CD4-positive, alpha-beta T cell treated with Interleukin-10 for 1 hour (primary cell): ENCODE measurements at regions not wholly inside any gene's neighbourhood (a gene's known extent, or its start where the extent isn't known, plus 50 kb on each side); places are given as distances from the start of the nearest gene placed in this dataset.

ENCODE experiments used
- DNase-seq: peaks from one replicate; pipeline ENCODE4 v3.0.0-alpha.2; 2020

DNA sequence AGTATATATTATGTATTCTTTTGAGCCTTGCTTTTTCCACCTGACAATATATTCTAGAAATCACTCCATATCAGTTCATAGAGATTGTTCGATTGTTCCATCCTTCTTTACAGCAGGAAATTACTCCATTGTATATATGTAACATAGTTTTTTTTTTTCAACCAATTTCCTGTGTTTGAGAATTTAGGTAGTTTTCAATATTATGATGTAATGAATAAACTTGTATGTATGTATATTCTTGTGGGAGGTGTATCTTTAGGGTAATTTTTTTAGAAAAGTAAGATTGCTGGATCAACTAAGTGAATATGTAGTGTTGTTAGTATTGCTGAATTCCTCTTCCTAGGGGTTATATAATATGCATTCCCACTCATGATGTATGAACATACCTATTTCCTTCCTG, 165.9 kb upstream of the PITX1 start:
- no peak for DNase-seq

GRCh38 chr5:135196483-135196882, 162.5 kb upstream of the PITX1 start:
- no peak for DNase-seq

DNA sequence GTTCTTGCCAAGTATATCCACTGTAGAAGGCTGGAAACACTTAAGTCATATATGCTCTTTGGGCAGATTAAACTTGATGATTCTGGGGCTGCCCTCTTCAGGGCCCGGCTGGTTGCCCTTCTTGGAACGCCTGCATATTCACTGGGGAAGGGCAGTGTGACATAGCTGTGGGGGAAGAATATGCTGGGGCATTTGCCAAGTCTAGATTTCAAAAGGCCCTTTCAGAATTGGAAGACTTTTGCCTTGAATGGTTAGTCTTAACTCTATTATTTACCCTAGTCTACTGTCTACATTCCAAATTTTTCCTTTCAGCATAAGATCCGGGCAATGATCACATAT, 161.2 kb upstream of the PITX1 start:
- DNase-seq: no peak

- no peak for DNase-seq
Measured at GRCh38 chr5:135194573-135195269, 160.7 kb upstream of the PITX1 start.

- no peak for DNase-seq
Measured at GRCh38 chr5:135194126-135194488, 160.1 kb upstream of the PITX1 start.

- DNase-seq: no peak
Measured at GRCh38 chr5:135193213-135194125, 159.4 kb upstream of the PITX1 start.

GRCh38 chr5:135192351-135192750, 158.3 kb upstream of the PITX1 start:
- no peak for DNase-seq

GRCh38 chr5:135191084-135191826, 157.2 kb upstream of the PITX1 start:
- DNase-seq: peak; percentile 61

DNA sequence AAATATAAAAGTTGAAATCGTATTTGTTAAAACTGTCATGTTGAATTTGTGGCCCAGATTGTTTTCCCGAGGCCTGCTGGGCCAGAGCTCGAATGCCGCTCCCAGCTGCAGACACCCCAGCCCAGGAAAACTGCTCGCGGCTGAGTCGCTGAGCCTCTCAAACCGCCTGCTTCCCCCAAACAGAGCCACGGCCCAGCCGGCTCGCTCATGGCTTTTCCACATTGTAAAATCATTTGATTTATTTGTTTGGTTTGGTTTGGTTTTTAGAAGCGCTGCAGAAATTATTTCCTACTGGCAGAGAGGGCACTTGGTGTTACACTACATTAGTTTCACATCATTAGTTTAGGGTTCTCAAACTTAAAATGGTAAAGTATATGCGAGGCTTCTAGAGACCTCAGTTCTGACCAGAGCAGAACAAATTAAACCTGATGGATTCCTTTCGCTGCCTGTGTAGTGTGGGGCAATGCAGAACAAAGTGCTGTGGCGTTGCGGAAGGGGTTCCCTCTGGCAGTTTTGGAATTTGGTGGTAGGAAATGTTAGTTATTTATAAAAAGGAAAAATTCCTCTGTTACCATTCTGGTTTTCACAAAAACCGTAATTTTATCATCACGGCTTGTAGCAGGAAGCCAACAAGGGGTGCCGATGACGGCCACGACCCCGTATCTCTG, 156.5 kb upstream of the PITX1 start:
- no peak for DNase-seq

DNA sequence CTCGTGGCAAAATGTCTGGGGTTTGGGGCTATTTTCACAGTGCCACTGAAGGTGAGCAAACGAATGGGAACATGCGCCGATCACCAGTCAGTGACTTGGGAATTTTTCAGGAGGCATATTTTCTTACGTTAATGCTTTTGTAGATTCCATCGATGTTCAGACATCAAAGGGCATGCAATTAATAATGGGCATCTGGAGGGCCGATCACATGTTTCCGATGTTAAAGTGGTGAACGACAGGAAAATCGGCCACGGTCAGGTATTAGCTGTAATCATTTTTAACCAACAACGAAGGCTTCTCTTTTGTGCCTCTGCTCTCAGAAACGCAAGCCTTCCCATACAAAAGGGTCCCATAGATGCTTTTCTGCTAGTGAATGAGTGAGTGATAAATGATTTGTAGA, 155.0 kb upstream of the PITX1 start:
- no peak for DNase-seq

DNA sequence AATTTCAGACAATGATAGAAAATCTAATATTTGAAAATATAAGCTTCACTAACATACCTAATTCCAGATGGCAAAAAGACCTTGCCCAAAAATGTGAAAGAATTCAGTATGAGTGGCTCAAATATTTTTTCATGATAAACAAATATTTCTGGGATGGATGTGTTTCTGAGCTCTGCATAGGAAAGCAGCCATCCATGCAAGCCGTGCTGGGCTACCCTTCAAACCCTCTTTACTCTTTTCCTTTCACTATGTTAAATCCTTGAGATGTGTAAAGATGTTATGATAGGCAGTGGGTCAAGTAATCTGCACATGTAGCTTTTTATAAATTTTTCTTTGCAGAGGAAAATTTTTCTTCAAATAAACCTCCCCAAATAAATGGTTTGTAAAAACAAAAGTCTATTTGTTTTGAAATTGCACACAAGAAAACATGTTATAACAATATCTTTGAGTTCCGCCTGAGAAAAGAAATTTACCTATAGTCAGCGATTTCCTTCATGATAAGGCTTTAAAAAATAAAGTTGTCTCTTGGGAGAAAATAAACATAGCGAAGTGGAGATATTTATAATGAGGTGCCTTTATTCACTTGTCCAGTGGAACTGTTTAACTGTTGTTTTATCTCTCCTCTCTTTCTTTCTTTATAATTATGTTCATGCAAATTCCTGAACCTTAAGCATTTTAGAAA, 154.3 kb upstream of the PITX1 start:
- DNase-seq: no peak

DNA sequence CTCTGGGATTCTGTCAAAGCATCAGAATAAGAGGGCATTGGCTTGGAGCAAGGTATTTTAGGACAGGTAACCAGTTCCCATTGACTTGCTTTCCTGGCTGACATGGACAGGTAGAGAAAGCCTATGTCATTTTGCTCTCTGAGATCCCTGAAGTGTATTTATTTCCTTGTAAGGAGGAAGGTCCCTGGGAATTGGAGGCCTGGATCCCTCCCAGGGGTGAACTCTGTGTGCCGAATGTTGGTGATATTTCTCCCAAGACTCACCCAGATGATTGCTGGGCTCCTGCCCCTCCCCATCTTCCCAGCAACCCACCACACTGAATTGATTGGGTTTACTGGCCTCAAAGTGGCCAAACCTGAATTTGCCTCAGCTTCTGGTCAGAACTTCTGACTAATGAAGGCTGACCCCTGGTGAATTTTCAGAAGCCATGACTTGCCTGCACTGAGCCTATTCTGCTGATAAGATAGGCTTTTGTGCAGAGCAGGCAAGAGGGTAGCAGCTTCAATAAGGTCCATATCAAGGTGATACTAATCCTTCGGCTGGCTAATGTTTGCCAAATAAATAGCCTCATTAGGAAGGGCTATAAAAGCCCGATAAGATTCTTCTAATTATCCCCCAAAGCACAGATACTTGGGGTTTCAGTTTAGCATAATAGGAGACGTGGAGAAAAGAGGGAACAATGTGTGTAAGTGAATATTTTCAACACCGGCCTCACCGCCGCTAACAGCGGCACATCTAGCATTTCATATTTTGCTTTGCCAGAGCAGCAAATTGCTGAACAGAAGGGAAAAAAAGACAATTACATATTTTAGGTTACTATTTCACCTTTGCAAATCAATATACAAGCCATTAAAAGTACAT, 152.9 kb upstream of the PITX1 start:
- DNase-seq: no peak

DNA sequence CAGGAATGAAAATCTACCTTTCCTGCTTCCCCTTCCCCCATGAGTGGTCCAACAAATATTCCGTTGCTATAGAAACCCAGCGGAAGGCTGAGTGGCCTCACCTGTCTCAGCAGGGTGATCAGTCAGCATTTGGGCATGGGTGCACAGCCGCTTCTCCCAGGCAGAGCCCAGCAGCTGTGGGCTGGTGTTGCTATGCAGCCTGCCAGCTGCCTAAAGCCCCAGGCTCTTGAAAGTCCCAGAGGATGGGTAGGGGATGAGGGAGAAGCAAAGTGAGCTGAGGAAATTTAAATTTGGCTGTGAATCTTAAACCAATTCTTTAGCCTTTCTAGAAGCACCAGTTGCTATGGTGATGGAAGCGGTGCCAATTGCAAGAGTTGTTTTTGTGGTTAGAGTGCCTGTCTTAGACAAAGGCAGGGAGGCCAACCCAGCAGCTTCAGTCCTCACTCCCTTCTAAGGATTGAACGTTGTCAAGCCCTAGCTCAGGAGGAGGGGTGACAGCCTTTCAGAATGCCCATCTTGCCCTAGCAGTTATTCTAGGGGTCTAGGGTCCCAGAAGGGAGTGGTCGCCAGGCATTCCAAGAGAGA, 151.5 kb upstream of the PITX1 start:
- DNase-seq: no peak

DNA sequence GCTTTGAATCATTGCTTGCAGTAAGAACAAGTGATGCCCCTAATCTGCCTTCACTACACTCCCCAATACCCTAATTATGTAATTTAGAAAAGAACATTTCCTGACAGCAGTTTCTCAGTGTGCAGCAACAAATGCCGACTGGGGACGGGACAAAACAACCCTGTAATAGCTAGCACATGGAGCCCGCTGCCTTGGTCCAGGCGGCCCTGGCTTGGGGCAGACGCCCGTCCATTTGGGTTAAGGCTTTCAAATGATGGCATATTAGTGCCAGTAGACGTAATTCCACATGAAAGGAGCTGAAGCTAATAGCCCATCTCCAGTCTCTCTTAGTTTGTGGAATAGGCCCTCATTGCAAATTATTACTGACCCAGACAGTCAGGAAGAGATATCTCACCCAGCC, 150.6 kb upstream of the PITX1 start:
- no peak for DNase-seq

GRCh38 chr5:135183464-135183863, 149.4 kb upstream of the PITX1 start:
- no peak for DNase-seq

GRCh38 chr5:135182675-135183074, 148.6 kb upstream of the PITX1 start:
- DNase-seq: no peak

GRCh38 chr5:135181653-135182052, 147.6 kb upstream of the PITX1 start:
- DNase-seq: no peak

DNA sequence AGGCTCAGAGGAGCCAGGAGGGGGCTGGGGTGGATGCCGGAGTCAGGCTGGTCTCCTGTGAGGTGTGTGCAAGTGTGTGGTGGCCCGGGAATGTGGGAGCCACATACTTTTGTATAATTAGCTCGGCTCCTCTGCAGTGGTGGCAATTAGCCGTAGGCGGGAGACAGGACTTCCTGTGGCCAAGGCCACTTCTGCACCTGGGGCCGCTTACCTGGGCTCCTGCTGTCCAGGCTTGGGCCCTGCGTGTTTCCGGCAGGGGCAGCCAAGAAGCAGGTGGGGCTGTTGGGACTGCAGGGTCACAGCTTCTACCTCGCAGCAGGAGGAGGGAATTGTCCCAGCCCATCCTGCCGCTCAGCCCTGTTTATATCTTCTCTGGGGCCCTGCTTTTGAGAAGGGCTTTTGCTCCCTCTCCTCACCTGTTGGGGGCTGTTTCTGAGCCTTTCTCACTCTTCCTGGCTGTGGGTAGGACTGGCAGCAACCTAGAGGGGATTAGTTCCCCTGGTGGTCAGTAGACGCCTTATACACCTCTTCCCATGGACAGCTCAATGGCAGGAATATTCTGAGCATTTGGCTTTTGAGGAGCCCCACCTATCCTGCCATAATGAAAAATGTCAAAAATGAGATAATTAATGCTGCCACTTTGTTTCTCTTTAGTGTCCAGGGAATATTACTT, 145.4 kb upstream of the PITX1 start:
- no peak for DNase-seq

DNA sequence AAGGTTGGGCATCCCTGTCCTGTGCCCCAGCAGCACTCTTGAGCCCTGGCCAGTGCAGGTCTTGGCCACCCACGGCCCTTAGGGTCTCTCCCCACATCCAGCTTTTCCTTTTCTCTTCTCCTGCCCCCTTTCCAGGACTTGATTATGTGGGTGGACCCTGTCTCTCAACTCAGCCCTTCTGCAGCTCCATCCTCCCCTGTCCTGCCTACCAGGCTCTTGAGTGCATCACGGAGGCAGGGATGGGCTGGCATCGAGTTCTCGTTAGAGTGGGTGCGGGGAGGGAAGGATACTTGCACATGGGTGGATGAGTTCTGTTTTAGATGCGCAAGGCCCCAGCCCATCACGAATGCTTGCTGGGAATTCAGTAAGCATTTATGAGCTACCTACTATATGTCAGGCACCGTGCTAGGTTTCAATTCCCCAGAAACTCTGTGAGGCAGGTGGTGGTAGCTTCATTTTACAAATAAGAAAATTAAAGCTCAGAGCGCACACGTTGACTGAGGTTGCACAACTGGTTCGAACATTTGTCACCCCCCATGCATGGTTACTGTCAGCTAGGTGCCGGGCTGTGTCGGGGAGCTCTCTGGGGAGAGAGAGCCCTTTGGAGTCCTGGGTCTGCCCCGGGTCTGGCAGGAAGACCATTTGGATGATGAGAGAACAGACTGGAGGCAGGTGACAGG, 144.6 kb upstream of the PITX1 start:
- DNase-seq: no peak

DNA sequence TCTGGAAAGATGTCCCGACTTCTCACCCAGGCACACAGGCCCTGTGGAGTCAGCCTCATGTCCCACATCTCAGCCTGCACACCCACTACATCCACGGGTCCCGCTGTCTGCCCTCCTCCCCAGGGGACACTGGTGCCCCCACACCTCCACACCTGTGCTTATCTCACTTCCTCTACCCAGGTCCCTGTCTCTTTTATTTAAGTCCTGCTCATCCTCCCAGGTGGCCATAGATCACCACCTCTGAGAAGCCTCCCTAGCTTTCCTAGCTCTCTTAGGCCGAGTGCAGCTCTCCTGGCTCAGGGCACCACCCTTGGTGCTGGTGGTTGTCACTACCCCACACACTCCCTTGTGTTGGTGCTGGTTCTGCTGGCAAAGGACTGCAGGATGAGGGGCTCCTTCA, 143.6 kb upstream of the PITX1 start:
- no peak for DNase-seq
